Smooth muscle cell (in vitro differentiated cells): ENCODE measurements at regions not wholly inside any gene's neighbourhood (a gene's known extent, or its start where the extent isn't known, plus 50 kb on each side); places are given as distances from the start of the nearest gene placed in this dataset.

ENCODE experiments used
- DNase-seq: peaks from one replicate; lab custom pipeline; 2025; ENCODE audit not compliant: unreplicated experiment; lab: John Stamatoyannopoulos, UW
- H2AFZ ChIP-seq: fragments of 200-600 bp; sonication (generic); 2 replicates; pipeline ENCODE4 v1.6.0; 2016; ENCODE audit warnings: antibody characterized with exemption, low read depth, mild to moderate bottlenecking
- H3F3A ChIP-seq: fragments of 200-600 bp; sonication (generic); 2 replicates; pipeline ENCODE4 v1.6.0; 2017; ENCODE audit warnings: antibody characterized with exemption, low read depth
- H3K27ac ChIP-seq: fragments of 200-600 bp; sonication (generic); 2 replicates; pipeline ENCODE4 v1.5.1; 2016; ENCODE audit warnings: low read depth, mild to moderate bottlenecking
- H3K27me3 ChIP-seq: fragments of 200-600 bp; sonication (generic); 2 replicates; pipeline ENCODE4 v1.6.1; 2016; ENCODE audit warnings: low read depth, mild to moderate bottlenecking
- H3K36me3 ChIP-seq: fragments of 200-600 bp; sonication (generic); 2 replicates; pipeline ENCODE4 v1.5.1; 2016; ENCODE audit warnings: low read depth
- H3K4me1 ChIP-seq: fragments of 200-600 bp; sonication (generic); 2 replicates; pipeline ENCODE4 v1.5.1; 2016; ENCODE audit warnings: low read depth
- H3K4me2 ChIP-seq: fragments of 200-600 bp; sonication (generic); 2 replicates; pipeline ENCODE4 v1.6.0; 2016; ENCODE audit warnings: mild to moderate bottlenecking
- H3K4me3 ChIP-seq: fragments of 200-600 bp; sonication (generic); 2 replicates; pipeline ENCODE4 v1.5.1; 2016; ENCODE audit warnings: mild to moderate bottlenecking
- H3K79me2 ChIP-seq: fragments of 200-600 bp; sonication (generic); 2 replicates; pipeline ENCODE4 v1.6.0; 2016; ENCODE audit warnings: low read depth, mild to moderate bottlenecking
- H3K9ac ChIP-seq: fragments of 200-600 bp; sonication (generic); 2 replicates; pipeline ENCODE4 v1.6.0; 2016; ENCODE audit warnings: low read depth
- H3K9me3 ChIP-seq: fragments of 200-600 bp; sonication (generic); replicated peaks from 2 replicates; pipeline ENCODE4 v1.5.1; 2016; ENCODE audit warnings: low read depth
- H4K20me1 ChIP-seq: fragments of 200-600 bp; sonication (generic); 2 replicates; pipeline ENCODE4 v1.6.0; 2016; ENCODE audit warnings: low read depth
- CTCF ChIP-seq: fragments of 200-600 bp; sonication (generic); IDR thresholded peaks from 2 replicates; pipeline ENCODE4 v1.5.1; 2017; ENCODE audit warnings: borderline replicate concordance, mild to moderate bottlenecking, antibody characterized with exemption; ENCODE audit not compliant: insufficient read depth, poor library complexity, severe bottlenecking
- WGBS: methylation state at CpG from one replicate; pipeline ENCODE4 v1.1.7; 2016; ENCODE audit warnings: low lambda C conversion rate; 5-methylcytosine and 5-hydroxymethylcytosine counted together

GRCh38 chr14:39576258-39576657 lies 144.0 kb upstream of the FBXO33 start:
- Histone ChIP-seq H3K9me3 (no peaks in the 10 kb centered on the region), H2AFZ (no peak overlapping the region), H3K79me2 (no peaks in the 10 kb centered on the region), H4K20me1 (no peaks in the 10 kb centered on the region), H3K27ac (no peak overlapping the region), H3F3A (no peaks in the 10 kb centered on the region), H3K27me3 (no peaks in the 10 kb centered on the region), H3K36me3 (no peaks in the 10 kb centered on the region), H3K4me1 (no peaks in the 10 kb centered on the region), H3K9ac (no peak overlapping the region), H3K4me2 (no peak overlapping the region), H3K4me3 (no peak overlapping the region)
- DNase-seq: no peak
- no peak for TF ChIP-seq CTCF

- H3K9ac ChIP-seq: no peak overlapping the region
- H3K4me2 ChIP-seq: no peak overlapping the region
- H3F3A ChIP-seq: no peaks in the 10 kb centered on the region
- H3K9me3 ChIP-seq: no peaks in the 10 kb centered on the region
- H3K36me3 ChIP-seq: no peaks in the 10 kb centered on the region
- 64% methylated on average over 4 of the region's 4 CpGs for WGBS
- no peaks in the 10 kb centered on the region for H4K20me1 ChIP-seq
- no peaks in the 10 kb centered on the region for H3K27me3 ChIP-seq
- DNase-seq: no peak
- H3K79me2 ChIP-seq: no peaks in the 10 kb centered on the region
- no peak overlapping the region for H2AFZ ChIP-seq
- H3K4me1 ChIP-seq: no peaks in the 10 kb centered on the region
- H3K4me3 ChIP-seq: no peak overlapping the region
- no peak for TF ChIP-seq CTCF
- H3K27ac ChIP-seq: no peak overlapping the region
These were observed 136.7 kb upstream of the FBXO33 start for GRCh38 chr14:39568809-39569538.

GRCh38 chr14:39566795-39567194 lies 134.6 kb upstream of the FBXO33 start:
- no peaks in the 10 kb centered on the region for H3F3A ChIP-seq
- no peaks in the 10 kb centered on the region for H4K20me1 ChIP-seq
- no peaks in the 10 kb centered on the region for H3K9me3 ChIP-seq
- no peaks in the 10 kb centered on the region for H3K27me3 ChIP-seq
- TF ChIP-seq CTCF: no peak
- no peak overlapping the region for H3K4me3 ChIP-seq
- no peaks in the 10 kb centered on the region for H3K4me1 ChIP-seq
- H3K9ac ChIP-seq: no peak overlapping the region
- H3K36me3 ChIP-seq: no peaks in the 10 kb centered on the region
- WGBS: 92% methylated on average over 2 of the region's 2 CpGs
- H2AFZ ChIP-seq: no peak overlapping the region
- H3K4me2 ChIP-seq: no peak overlapping the region
- H3K79me2 ChIP-seq: no peaks in the 10 kb centered on the region
- H3K27ac ChIP-seq: no peak overlapping the region
- DNase-seq: no peak

- Histone ChIP-seq H3K27me3 (no peaks in the 10 kb centered on the region), H3K36me3 (no peaks in the 10 kb centered on the region), H3K4me2 (no peak overlapping the region), H3K79me2 (no peaks in the 10 kb centered on the region), H3K4me3 (no peak overlapping the region), H4K20me1 (no peaks in the 10 kb centered on the region), H3K27ac (no peak overlapping the region), H3K9ac (no peak overlapping the region), H2AFZ (no peak overlapping the region), H3K9me3 (peaks cover 12% of the 10 kb centered on the region), H3F3A (no peaks in the 10 kb centered on the region), H3K4me1 (no peaks in the 10 kb centered on the region)
- WGBS: 57% methylated on average over 1 of the region's 1 CpG
- no peak for DNase-seq
- no peak for TF ChIP-seq CTCF
These were observed 131.1 kb upstream of the FBXO33 start for GRCh38 chr14:39563361-39563760.
